C4-2B (cell line): ENCODE measurements at regions not wholly inside any gene's neighbourhood (a gene's known extent, or its start where the extent isn't known, plus 50 kb on each side); places are given as distances from the start of the nearest gene placed in this dataset.

Experiments
- H3K27ac ChIP-seq: fragments of 450-650 bp; 2 replicates; pipeline ENCODE4 v1.5.1; 2017
- CTCF ChIP-seq: fragments of 450-650 bp; conservative IDR thresholded peaks from 2 replicates; pipeline ENCODE4 v1.5.1; 2017; ENCODE audit warnings: mild to moderate bottlenecking
- ZFX ChIP-seq: fragments of 450-650 bp; IDR thresholded peaks from 2 replicates; pipeline ENCODE4 v1.6.1; 2017

- TF ChIP-seq CTCF: no peak
- no peak for TF ChIP-seq ZFX
- no peak overlapping the region for H3K27ac ChIP-seq
Measured at GRCh38 chr2:236674238-236674637, 104.6 kb downstream of the ACKR3 start.

GRCh38 chr2:236674646-236675045, 105.0 kb downstream of the ACKR3 start:
- no peak overlapping the region for H3K27ac ChIP-seq
- TF ChIP-seq CTCF (no peak), ZFX (no peak)

GRCh38 chr2:236675051-236675450, 105.4 kb downstream of the ACKR3 start:
- TF ChIP-seq CTCF: no peak
- no peak for TF ChIP-seq ZFX
- H3K27ac ChIP-seq: no peak overlapping the region

GRCh38 chr2:236675526-236675925, 105.9 kb downstream of the ACKR3 start:
- no peak for TF ChIP-seq CTCF
- no peak for TF ChIP-seq ZFX
- H3K27ac ChIP-seq: no peak overlapping the region

- TF ChIP-seq ZFX: no peak
- TF ChIP-seq CTCF: no peak
- no peak overlapping the region for H3K27ac ChIP-seq
Measured at GRCh38 chr2:236676136-236676873, 106.7 kb downstream of the ACKR3 start.

GRCh38 chr2:236677368-236677767, 107.7 kb downstream of the ACKR3 start:
- no peak overlapping the region for H3K27ac ChIP-seq
- TF ChIP-seq CTCF (no peak), ZFX (no peak)

- H3K27ac ChIP-seq: no peak overlapping the region
- TF ChIP-seq CTCF (no peak), ZFX (no peak)
Measured at GRCh38 chr2:236678307-236678975, 108.8 kb downstream of the ACKR3 start.
